Endothelial cell of umbilical vein (primary cell): ENCODE measurements at regions not wholly inside any gene's neighbourhood (a gene's known extent, or its start where the extent isn't known, plus 50 kb on each side); places are given as distances from the start of the nearest gene placed in this dataset.

ENCODE experiments used
- EZH2 ChIP-seq: IDR thresholded peaks from 2 replicates; pipeline ENCODE4 v1.6.1; 2012; ENCODE audit warnings: borderline replicate concordance, low read depth, mild to moderate bottlenecking, moderate library complexity, low read length, inconsistent platforms; ENCODE audit not compliant: severe bottlenecking
- FOS ChIP-seq: IDR thresholded peaks from 2 replicates; pipeline ENCODE4 v1.6.1; 2011; ENCODE audit warnings: mild to moderate bottlenecking, low read length, moderate library complexity, borderline replicate concordance; ENCODE audit not compliant: insufficient read depth
- GATA2 ChIP-seq: IDR thresholded peaks from 2 replicates; pipeline ENCODE4 v1.7.0; 2011; ENCODE audit warnings: low read depth, mild to moderate bottlenecking, moderate library complexity, mixed read lengths, low read length; ENCODE audit not compliant: insufficient read length, insufficient read depth
- JUN ChIP-seq: IDR thresholded peaks from 2 replicates; pipeline ENCODE4 v1.6.1; 2011; ENCODE audit warnings: borderline replicate concordance, low read depth; ENCODE audit not compliant: insufficient read length, insufficient read depth
- MYC ChIP-seq: IDR thresholded peaks from one replicate; pipeline ENCODE4 v1.6.1; 2011; ENCODE audit warnings: mild to moderate bottlenecking, low read depth, low read length
- POLR2A ChIP-seq: IDR thresholded peaks from 2 replicates; pipeline ENCODE4 v1.6.1; 2012; ENCODE audit warnings: low read depth, mild to moderate bottlenecking, control low read depth, low read length
- POLR2AphosphoS5 ChIP-seq: IDR thresholded peaks from 2 replicates; pipeline ENCODE4 v1.6.1; 2012; ENCODE audit warnings: low read depth, mild to moderate bottlenecking, control low read depth, low read length, moderate library complexity; ENCODE audit not compliant: insufficient read depth
- TF ChIP-seq, protein P1 (sequence below), 2 donors: IDR thresholded peaks; 1 replicate in 1 of 2; 2 replicates in 1 of 2; pipeline ENCODE4 v1.5.1; 2011; ENCODE audit warnings: low read length in 2 of 2, mild to moderate bottlenecking in 2 of 2, moderate library complexity in 2 of 2, control low read depth in 1 of 2, inconsistent platforms in 1 of 2, low read depth in 1 of 2; ENCODE audit not compliant: insufficient read depth in 1 of 2; ENCODE audit errors: extremely low read depth in 1 of 2
- TF ChIP-seq, protein P2 (sequence below): IDR thresholded peaks from 2 replicates; pipeline ENCODE4 v1.6.1; 2011; ENCODE audit not compliant: insufficient read depth, insufficient read length

DNA sequence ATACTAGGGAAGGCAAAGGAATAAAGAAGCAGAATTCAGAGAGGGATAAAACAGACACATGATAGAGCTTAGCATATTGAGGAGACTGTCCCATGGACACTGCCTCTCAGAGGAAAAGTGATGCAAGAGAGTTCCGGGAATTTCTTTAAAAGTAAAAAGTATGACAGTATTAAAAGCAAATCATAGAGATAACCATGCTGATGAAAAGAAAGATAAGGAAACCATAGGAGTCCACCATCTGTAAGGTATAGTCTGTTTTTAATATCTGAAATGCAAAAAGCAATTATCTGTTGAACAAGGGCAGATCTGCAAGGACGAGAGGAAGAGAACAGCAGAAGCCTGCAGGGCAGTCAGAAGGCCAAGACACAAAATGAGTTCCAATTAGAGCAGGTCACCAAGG, 495.9 kb upstream of the GOLIM4 start:
- TF ChIP-seq, protein P1, sequence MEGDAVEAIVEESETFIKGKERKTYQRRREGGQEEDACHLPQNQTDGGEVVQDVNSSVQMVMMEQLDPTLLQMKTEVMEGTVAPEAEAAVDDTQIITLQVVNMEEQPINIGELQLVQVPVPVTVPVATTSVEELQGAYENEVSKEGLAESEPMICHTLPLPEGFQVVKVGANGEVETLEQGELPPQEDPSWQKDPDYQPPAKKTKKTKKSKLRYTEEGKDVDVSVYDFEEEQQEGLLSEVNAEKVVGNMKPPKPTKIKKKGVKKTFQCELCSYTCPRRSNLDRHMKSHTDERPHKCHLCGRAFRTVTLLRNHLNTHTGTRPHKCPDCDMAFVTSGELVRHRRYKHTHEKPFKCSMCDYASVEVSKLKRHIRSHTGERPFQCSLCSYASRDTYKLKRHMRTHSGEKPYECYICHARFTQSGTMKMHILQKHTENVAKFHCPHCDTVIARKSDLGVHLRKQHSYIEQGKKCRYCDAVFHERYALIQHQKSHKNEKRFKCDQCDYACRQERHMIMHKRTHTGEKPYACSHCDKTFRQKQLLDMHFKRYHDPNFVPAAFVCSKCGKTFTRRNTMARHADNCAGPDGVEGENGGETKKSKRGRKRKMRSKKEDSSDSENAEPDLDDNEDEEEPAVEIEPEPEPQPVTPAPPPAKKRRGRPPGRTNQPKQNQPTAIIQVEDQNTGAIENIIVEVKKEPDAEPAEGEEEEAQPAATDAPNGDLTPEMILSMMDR (IDR thresholded peaks at IDR 0.05; ENCODE audit: extremely low read depth in 1 of 2, insufficient read depth in 1 of 2, low read depth in 1 of 2, low read length in 2 of 2), result no peak
- TF ChIP-seq POLR2A (no peak), EZH2 (no peak), POLR2AphosphoS5 (no peak), JUN (no peak), FOS (no peak), GATA2 (no peak), MYC (no peak)
- TF ChIP-seq, protein P2, sequence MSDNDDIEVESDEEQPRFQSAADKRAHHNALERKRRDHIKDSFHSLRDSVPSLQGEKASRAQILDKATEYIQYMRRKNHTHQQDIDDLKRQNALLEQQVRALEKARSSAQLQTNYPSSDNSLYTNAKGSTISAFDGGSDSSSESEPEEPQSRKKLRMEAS, result no peak
